Stimulated activated CD4-positive, alpha-beta T cell treated with anti-CD3 and anti-CD28 coated beads, Interleukin-4, amount 100 ng/mL, for 24 hours (primary cell): ENCODE measurements at regions not wholly inside any gene's neighbourhood (a gene's known extent, or its start where the extent isn't known, plus 50 kb on each side); places are given as distances from the start of the nearest gene placed in this dataset.

Source experiments
- DNase-seq: peaks from one replicate; pipeline ENCODE4 v3.0.0-alpha.2; 2020

DNA sequence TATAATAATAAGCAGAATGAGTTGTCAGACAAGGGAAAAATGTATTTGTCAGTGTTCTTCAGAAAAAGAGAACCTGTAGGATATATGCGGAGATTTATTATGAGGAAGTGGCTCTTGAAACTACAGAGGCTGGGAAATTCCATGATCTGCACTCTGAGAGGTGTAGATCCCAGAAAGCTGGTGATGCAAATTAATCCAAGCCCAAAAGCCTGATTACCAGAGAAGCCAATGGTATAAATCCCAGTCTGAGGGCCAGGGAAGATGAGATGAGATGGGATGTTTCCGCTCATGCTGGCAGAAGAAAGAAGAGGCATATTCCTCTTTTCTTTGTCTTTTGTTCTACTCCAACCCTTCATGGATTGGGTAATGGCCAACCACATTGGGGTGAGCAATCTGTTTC, 732.8 kb upstream of the IGFBP3 start:
- DNase-seq = no peak

DNA sequence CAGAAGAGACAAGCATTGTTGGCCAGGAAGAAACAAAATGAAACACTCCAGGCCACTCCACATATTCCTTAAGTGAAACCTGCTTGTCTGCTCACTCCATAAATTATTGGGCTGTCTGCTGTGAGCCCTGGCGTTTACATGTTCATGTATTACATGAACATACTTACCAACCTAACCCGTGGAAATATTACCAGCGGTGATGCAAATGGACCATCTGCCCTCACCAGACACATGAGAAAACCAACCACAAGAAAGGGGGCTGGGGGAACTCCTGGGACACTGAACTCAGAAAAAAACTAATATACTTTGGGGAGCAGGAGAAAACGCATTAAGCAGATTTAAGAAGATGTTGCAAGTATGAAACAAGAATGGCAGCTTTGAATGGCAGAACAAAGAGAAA, 731.2 kb upstream of the IGFBP3 start:
- no peak for DNase-seq

DNA sequence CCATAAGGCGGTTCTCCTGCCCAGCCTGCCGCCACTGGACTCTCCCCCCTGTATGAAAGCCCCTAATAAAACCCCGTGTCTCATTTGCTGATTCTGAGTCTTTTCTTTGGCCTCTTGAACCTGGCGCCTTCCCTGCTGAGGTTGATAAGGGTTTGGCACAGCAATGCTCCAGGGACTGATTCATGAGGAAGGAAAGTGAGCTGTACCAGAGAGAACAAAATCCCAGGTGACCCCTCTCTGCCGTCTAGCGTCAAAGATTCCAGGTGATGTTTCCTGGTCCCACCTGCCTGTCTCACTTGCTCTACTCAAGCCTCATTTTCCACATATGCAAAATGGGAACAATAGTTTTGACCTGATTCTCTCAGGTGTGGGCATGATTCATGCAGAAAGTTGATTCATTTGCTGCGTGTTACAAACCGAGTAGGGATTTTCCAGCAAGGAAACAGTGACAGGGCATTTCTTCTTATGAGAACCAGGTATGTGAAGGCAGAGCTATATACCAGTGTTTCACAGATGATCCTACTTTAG, 730.6 kb upstream of the IGFBP3 start:
- DNase-seq = no peak

DNA sequence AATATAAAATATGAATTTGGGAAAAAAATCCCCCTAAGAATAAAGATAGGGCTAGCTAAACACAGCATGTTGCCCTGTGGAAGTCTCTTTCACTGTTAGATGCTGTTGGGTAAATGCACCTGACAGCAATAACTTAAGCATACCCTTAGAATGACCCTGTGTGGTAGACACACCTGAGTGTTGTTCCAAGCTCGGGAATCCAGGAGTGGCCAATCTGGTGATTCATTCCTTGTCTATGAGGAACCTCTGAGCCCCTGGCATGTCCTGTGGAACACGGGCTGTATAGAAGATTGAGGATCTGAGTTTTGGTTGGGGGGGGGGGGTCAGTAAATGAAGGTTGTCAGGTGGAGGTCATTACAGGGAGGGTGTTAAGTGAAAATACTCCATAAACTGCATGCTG, 730.0 kb upstream of the IGFBP3 start:
- DNase-seq = no peak

GRCh38 chr7:46649876-46650275, 728.8 kb upstream of the IGFBP3 start:
- DNase-seq = no peak

GRCh38 chr7:46637793-46638735, 717.0 kb upstream of the IGFBP3 start:
- DNase-seq = no peak

DNA sequence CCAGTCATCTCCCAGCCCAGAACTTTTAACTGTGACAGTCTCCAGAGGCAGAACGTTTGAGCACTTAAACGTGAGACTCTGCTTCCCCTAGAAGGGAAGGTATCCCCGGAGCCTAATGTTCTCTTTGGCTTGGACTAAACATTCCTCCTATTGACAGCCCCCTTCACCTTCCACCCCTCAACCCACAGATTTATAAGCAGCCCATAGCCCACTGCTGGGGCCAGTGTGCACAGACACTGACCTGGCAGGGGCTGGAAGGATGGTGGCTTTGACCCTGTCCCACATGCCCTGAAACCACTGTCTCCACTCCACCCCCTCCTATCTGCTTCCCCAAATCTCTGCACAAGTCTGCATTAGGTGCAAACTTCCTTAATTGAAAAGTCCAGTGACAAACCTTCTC, 715.0 kb upstream of the IGFBP3 start:
- DNase-seq = no peak

DNA sequence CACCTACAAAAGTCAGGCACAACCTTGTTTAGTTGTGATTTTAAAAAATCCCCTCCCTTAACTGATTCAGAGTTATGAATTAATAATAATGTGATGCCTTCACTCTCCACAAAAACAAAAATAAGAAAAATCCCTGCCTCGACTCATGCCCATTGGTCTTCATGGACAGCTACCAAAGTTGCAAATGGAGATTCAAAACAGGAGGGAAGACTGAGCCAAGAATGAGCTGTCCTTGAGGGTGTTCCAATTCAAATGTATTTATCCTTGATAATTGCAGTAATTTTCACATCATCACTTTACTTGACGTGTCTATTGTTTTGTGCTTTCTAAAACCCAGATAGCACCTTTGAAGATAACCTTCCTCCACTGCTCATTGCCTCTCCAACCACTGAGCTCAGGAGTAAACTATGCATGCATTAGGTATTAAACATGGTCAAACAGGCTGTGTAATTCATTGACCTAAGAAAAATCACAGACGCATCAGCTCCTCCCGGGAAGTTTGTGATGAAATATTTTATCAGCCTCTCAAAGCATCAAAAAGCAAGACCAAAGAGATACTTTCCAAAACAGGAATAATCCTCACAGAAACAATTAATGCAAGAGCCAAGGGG, 712.7 kb upstream of the IGFBP3 start:
- DNase-seq = no peak

DNA sequence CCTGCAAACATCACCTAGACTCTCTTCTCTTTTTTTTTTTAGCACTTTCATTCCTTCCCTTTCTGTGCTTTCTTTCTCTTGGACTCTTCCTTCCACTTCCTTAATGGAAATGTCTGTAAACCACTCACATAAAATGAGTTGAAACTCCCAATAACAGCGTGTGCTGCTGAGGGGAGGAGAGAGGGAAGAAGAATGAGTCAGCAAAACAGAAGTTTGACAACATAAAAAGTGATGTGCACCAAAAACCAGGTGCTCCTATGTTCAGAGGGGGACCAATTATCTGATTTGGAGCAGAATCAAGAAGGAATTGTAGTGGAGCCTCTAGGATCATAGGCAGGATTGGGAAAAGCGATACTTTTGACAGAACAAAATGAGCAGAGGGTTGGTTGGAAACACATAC, 712.1 kb upstream of the IGFBP3 start:
- no peak for DNase-seq

DNA sequence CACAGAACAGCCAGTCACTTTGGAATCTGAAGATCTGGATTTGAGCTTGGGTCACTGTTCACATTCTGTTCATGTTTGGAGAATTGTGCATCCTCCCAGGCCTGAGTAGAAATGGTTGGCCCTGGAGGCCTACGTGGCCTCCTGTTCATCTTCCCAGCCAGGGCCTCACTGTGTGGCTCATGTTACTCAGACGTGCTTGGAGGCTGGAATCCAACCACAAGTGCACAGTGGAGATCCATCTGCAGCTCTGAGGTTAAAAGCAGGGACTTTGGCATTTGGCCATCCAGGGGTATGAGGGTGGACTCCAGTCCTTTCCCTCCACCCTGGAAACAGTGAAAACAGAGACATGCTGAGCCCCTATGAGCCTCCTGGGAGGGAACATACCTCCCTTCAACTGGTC, 709.0 kb upstream of the IGFBP3 start:
- no peak for DNase-seq

GRCh38 chr7:46628389-46628788, 707.3 kb upstream of the IGFBP3 start:
- DNase-seq = no peak

GRCh38 chr7:46626691-46627310, 705.7 kb upstream of the IGFBP3 start:
- DNase-seq = no peak

DNA sequence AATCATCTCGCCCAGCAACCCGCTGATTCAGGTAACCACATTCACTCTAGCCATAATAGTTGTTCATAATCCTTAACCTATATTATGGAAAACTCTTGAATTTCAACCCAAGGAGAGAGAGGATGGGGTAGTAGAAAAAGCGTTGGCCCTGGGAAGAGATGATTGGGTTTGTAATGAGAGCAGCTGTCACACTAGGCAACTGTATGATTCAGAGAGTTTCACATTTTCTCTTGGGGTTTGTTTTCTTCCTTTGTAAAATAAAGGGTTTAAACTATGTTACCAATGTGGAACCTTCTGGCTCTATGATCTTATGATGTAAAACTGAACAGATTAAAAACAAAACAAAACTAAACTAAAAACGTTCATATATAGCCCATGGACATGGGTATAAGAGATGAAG, 705.2 kb upstream of the IGFBP3 start:
- no peak for DNase-seq

DNA sequence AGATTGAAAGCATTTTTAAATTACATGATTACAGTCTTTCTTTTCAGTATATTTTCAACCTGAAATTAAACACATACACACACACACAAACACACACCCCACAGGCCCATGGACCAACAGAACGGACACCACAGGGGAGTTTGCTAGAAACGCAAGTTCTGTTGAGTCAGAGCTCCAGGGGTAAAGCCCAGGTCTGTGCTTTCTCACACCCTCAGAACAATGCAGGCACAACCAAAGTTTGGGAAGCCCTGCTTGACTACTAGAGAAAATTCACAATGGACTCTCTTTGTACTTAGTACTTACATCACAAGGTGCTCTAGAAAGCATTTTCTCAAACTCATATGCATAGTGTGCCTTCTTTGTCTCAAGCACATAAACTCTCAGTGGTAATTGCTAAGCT, 704.0 kb upstream of the IGFBP3 start:
- DNase-seq = no peak

DNA sequence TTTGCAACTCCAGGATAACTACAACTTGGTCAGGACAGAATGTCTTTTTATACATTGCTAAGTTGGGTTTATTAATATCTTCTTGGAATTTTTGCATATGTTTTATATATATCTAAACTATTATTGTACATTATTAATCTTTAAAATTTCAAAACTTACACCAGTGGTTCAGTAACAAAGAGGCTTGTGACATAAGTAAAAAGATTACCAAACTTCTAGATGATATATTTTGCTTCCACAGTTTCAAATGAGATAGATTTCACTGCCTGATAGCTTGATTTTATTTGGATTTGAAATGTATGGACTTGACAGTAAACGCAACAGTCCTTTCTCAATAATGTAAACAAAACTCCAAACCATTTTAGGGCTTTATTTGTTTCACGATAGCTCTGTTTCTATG, 701.2 kb upstream of the IGFBP3 start:
- DNase-seq = no peak

- DNase-seq = no peak
Observed at GRCh38 chr7:46619723-46620310, 698.7 kb upstream of the IGFBP3 start.

DNA sequence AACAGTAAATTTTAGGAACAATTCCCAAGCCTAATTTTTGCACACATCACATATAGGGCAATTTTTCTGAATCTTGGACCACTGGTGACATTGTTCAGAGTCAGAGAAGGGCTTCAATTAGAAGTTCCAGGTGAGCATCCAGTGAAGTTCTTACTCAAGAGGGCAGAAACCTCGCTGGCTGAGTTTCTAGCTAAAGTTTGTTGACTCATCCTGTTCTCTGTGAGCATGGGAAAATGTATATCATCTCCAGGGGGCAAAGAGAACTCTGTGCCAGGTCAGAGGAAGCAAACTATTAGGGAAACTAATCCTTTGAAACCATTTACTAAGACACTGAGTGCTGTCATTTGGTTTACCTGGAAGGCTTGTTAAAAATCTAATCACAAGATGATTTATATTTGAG, 695.6 kb upstream of the IGFBP3 start:
- DNase-seq = no peak

GRCh38 chr7:46613551-46613950, 692.5 kb upstream of the IGFBP3 start:
- no peak for DNase-seq

GRCh38 chr7:46613116-46613515, 692.0 kb upstream of the IGFBP3 start:
- DNase-seq = no peak

DNA sequence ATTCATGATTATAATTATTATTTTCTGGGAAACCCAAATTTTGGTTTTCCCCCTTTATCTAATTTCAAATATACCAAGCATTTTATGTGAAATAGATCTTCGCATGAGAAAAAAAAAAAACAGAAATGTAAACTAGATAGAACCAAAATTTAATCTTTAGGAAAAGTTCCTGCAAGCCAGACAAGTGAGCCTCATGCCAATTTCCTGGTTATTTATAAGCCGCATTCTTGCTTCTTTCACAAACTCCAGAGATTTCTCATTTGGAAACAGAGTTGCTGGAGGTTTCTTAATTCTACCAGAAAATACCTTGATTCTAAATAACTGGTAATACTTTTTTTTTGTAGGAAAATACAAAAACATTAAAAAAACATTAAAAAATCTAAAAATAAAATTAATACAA, 690.4 kb upstream of the IGFBP3 start:
- no peak for DNase-seq

DNA sequence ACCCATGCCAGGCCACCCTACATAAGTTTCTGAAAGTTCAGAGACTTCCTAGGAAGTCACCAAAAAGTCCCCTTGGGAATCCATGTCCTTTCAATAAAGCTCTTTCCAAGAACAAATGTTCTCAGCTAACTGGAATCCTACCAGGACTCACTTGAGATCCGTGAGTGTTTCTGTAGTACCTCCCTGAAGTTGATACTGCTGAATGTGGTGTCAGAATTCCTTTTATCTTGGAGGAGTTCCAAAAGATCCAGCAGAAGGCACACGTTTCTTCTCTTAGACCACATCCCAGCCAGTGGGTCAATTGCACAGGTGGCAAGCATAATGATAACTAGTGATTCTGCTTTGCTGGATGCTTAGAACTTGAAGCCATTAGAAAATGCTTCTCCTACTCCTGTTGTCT, 689.7 kb upstream of the IGFBP3 start:
- no peak for DNase-seq

- no peak for DNase-seq
Observed at GRCh38 chr7:46607176-46607575, 686.1 kb upstream of the IGFBP3 start.

GRCh38 chr7:46606761-46607160, 685.7 kb upstream of the IGFBP3 start:
- no peak for DNase-seq
